A673 (cell line): ENCODE measurements at regions not wholly inside any gene's neighbourhood (a gene's known extent, or its start where the extent isn't known, plus 50 kb on each side); places are given as distances from the start of the nearest gene placed in this dataset.

ENCODE experiments used
- BruUV-seq: library from RNA; stranded (reverse); fragments of 400-500 nt; replicated peaks from 2 replicates; lab custom pipeline; 2021; lab: Mats Ljungman, UMichigan
- CTCF ChIA-PET: fragments of 300-600 bp; sonication (Branson Sonifier 250); formaldehyde crosslinking; loops from one replicate; lab custom pipeline; 2022; ENCODE audit warnings: antibody characterized with exemption; lab: Charles Lee
- POLR2A ChIA-PET: fragments of 300-600 bp; sonication (Branson Sonifier 250); formaldehyde crosslinking; loops from one replicate; lab custom pipeline; 2022; ENCODE audit warnings: antibody characterized with exemption; ENCODE audit not compliant: low non-redundant PET; lab: Charles Lee
- DNase-seq: peaks from one replicate; pipeline ENCODE4 v3.0.0-alpha.2; 2015; ENCODE audit warnings: low spot score
- H3K27ac ChIP-seq: fragments of 200-600 bp; sonication (generic); 2 replicates; pipeline ENCODE4 v1.5.1; 2016; ENCODE audit warnings: mixed run types, low read depth, mild to moderate bottlenecking, mixed read lengths, antibody characterized with exemption, low read length; ENCODE audit not compliant: poor library complexity, severe bottlenecking
- H3K27me3 ChIP-seq: fragments of 200-600 bp; sonication (generic); replicated peaks from 2 replicates; pipeline ENCODE4 v1.6.1; 2017; ENCODE audit warnings: mixed run types, low read depth, mild to moderate bottlenecking, mixed read lengths, antibody characterized with exemption, low read length; ENCODE audit not compliant: insufficient read depth, poor library complexity
- H3K36me3 ChIP-seq: fragments of 200-600 bp; sonication (generic); 2 replicates; pipeline ENCODE4 v1.6.1; 2016; ENCODE audit warnings: mixed run types, mild to moderate bottlenecking, mixed read lengths, antibody characterized with exemption, low read length; ENCODE audit not compliant: insufficient read depth, poor library complexity, severe bottlenecking
- H3K4me1 ChIP-seq: fragments of 200-600 bp; sonication (generic); 2 replicates; pipeline ENCODE4 v1.6.1; 2017; ENCODE audit warnings: mixed run types, mild to moderate bottlenecking, mixed read lengths, antibody characterized with exemption, low read length; ENCODE audit not compliant: insufficient read depth, poor library complexity, severe bottlenecking
- H3K4me3 ChIP-seq: fragments of 200-600 bp; sonication (generic); 2 replicates; pipeline ENCODE4 v1.5.1; 2016; ENCODE audit warnings: low read depth, mixed run types, mild to moderate bottlenecking, mixed read lengths, low read length; ENCODE audit not compliant: poor library complexity, severe bottlenecking
- H3K9me3 ChIP-seq: fragments of 200-600 bp; sonication (generic); 2 replicates; pipeline ENCODE4 v1.6.1; 2016; ENCODE audit warnings: mixed run types, low read depth, mild to moderate bottlenecking, mixed read lengths, antibody characterized with exemption, low read length; ENCODE audit not compliant: poor library complexity, severe bottlenecking
- CTCF ChIP-seq: fragments of 300-800, 200-600 bp; sonication (generic); conservative IDR thresholded peaks from 2 replicates; pipeline ENCODE4 v1.5.1; 2017; ENCODE audit warnings: low read depth, mild to moderate bottlenecking, antibody characterized with exemption, low read length, moderate library complexity, mixed read lengths
- EZH2 ChIP-seq: fragments of 200-600 bp; sonication (generic); IDR thresholded peaks from 2 replicates; pipeline ENCODE4 v1.6.1; 2017; ENCODE audit warnings: borderline replicate concordance, low read depth, mild to moderate bottlenecking, mixed read lengths, antibody characterized with exemption, low read length; ENCODE audit not compliant: poor library complexity, severe bottlenecking
- intact Hi-C: fragments of 100-400 bp; cut with micrococcal nuclease; formaldehyde crosslinking; loops from one replicate; pipeline ENCODE4 v1.10.0; 2022; ENCODE audit not compliant: unreplicated experiment

GRCh38 chr20:50355590-50356524, 154.3 kb upstream of the PTPN1 start:
- Histone ChIP-seq H3K36me3 (no peaks in the 10 kb centered on the region), H3K9me3 (no peaks in the 10 kb centered on the region), H3K27ac (no peak overlapping the region), H3K4me3 (no peak overlapping the region), H3K27me3 (no peaks in the 10 kb centered on the region), H3K4me1 (peaks cover 3% of the 10 kb centered on the region)
- no peak for DNase-seq
- ChIA-PET POLR2A (no interaction called here), CTCF (no interaction called here)
- TF ChIP-seq CTCF (no peak), EZH2 (no peak)
- intact Hi-C loops = no loop called here
- no TSS peak for BruUV-seq

DNA sequence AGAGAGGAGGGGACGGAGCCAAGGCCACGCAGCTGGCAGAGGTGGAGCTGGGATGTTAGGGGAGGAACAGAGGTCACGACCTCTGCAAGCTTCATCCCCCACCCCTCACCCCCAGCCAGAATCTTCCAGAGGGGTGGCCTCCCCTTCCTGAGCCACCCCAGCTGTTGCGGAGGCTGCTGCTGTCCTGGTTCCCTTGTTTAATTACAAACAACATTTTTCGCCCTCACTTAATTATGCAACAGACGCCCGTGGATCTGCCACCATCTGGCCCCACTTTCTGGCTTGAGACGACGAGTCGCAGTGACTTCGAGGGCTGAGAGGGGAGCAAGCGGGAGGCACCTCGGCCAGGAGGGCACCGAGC, 153.7 kb upstream of the PTPN1 start:
- no peak for TF ChIP-seq CTCF
- TF ChIP-seq EZH2 = no peak
- H3K27me3 ChIP-seq = no peaks in the 10 kb centered on the region
- no peak overlapping the region for H3K4me3 ChIP-seq
- ChIA-PET POLR2A (no interaction called here), CTCF (no interaction called here)
- DNase-seq = no peak
- H3K27ac ChIP-seq = no peak overlapping the region
- no TSS peak for BruUV-seq
- peaks cover 3% of the 10 kb centered on the region for H3K4me1 ChIP-seq
- no peaks in the 10 kb centered on the region for H3K9me3 ChIP-seq
- intact Hi-C loops = no loop called here
- H3K36me3 ChIP-seq = no peaks in the 10 kb centered on the region

- H3K27ac ChIP-seq = no peak overlapping the region
- intact Hi-C loops = no loop called here
- H3K4me3 ChIP-seq = no peak overlapping the region
- peaks cover 3% of the 10 kb centered on the region for H3K4me1 ChIP-seq
- TF ChIP-seq CTCF (no peak), EZH2 (no peak)
- no peaks in the 10 kb centered on the region for H3K9me3 ChIP-seq
- H3K36me3 ChIP-seq = no peaks in the 10 kb centered on the region
- ChIA-PET POLR2A (no interaction called here), CTCF (no interaction called here)
- DNase-seq = no peak
- no TSS peak for BruUV-seq
- no peaks in the 10 kb centered on the region for H3K27me3 ChIP-seq
Observed at GRCh38 chr20:50356962-50357782, 153.0 kb upstream of the PTPN1 start.
